IMR-90 (cell line): ENCODE measurements at regions not wholly inside any gene's neighbourhood (a gene's known extent, or its start where the extent isn't known, plus 50 kb on each side); places are given as distances from the start of the nearest gene placed in this dataset.
"Not testable (repeated sequence)": the region's sequence is repeated elsewhere in the genome, so short reads cannot be mapped to it uniquely, and the experiment has no call there.

ENCODE experiments used
- ATAC-seq: fragments of 200-7000 bp; cut with Tn5 transposase; 2 replicates; pipeline ENCODE4 v1.9.1; 2020; ENCODE audit warnings: low read depth, mild to moderate bottlenecking, moderate library complexity
- BruUV-seq: library from RNA; stranded (reverse); fragments of 400-500 nt; replicated peaks from 2 replicates; lab custom pipeline; 2021; lab: Mats Ljungman, UMichigan
- CTCF ChIA-PET: fragments of 300-600 bp; formaldehyde crosslinking; extraction: SDS; loops from one replicate; lab custom pipeline; 2021; ENCODE audit warnings: antibody characterized with exemption; lab: Yijun Ruan, JAX
- POLR2A ChIA-PET: fragments of 300-600 bp; sonication (Branson Sonifier 250); formaldehyde crosslinking; loops from one replicate; lab custom pipeline; 2022; ENCODE audit warnings: antibody characterized with exemption; ENCODE audit not compliant: unreplicated experiment; lab: Charles Lee
- DNase-seq: peaks from one replicate; pipeline ENCODE4 v3.0.0; 2013
- H2AFZ ChIP-seq: replicated peaks from 2 replicates; pipeline ENCODE3; 2013; ENCODE audit warnings: low read length, mild to moderate bottlenecking; ENCODE audit not compliant: poor library complexity
- H2AK5ac ChIP-seq: 2 replicates; pipeline ENCODE4 v1.6.1; 2013; ENCODE audit warnings: low read depth, low read length, inconsistent platforms
- H2AK9ac ChIP-seq: replicated peaks from 2 replicates; pipeline ENCODE3; 2013; ENCODE audit warnings: mild to moderate bottlenecking, low read depth, low read length, moderate library complexity; ENCODE audit not compliant: poor library complexity
- H2BK120ac ChIP-seq: 2 replicates; pipeline ENCODE4 v1.6.1; 2013; ENCODE audit warnings: low read depth, low read length, inconsistent platforms
- H2BK15ac ChIP-seq: 3 replicates; pipeline ENCODE4 v1.6.1; 2013; ENCODE audit warnings: low read depth, low read length, inconsistent platforms
- H2BK20ac ChIP-seq: 2 replicates; pipeline ENCODE4 v1.6.1; 2013; ENCODE audit warnings: low read depth, mild to moderate bottlenecking, inconsistent platforms, low read length, moderate library complexity
- H2BK5ac ChIP-seq: 2 replicates; pipeline ENCODE4 v1.6.1; 2013; ENCODE audit warnings: mild to moderate bottlenecking, low read depth, low read length, inconsistent platforms; ENCODE audit not compliant: poor library complexity, severe bottlenecking
- H3K14ac ChIP-seq: replicated peaks from 2 replicates; pipeline ENCODE4 v1.6.1; 2013; ENCODE audit warnings: low read depth, low read length, inconsistent platforms
- H3K18ac ChIP-seq: 2 replicates; pipeline ENCODE4 v1.6.1; 2013; ENCODE audit warnings: low read depth, low read length, control low read depth
- H3K23ac ChIP-seq: 2 replicates; pipeline ENCODE4 v1.6.1; 2013; ENCODE audit warnings: low read depth, low read length, inconsistent platforms
- H3K27ac ChIP-seq: 2 replicates; pipeline ENCODE4 v1.5.1; 2013; ENCODE audit warnings: mild to moderate bottlenecking, control low read depth, low read length; ENCODE audit not compliant: insufficient read depth
- H3K27me3 ChIP-seq: 2 replicates; pipeline ENCODE4 v1.6.1; 2013; ENCODE audit warnings: low read length; ENCODE audit not compliant: control insufficient read depth, insufficient read depth
- H3K36me3 ChIP-seq: 2 replicates; pipeline ENCODE4 v1.6.1; 2013; ENCODE audit warnings: low read length, mixed read lengths; ENCODE audit not compliant: control insufficient read depth, insufficient read depth
- H3K4ac ChIP-seq: 2 replicates; pipeline ENCODE4 v1.6.1; 2013; ENCODE audit warnings: low read depth, low read length, inconsistent platforms
- H3K4me1 ChIP-seq: 2 replicates; pipeline ENCODE4 v1.6.1; 2013; ENCODE audit warnings: low read length, mixed read lengths; ENCODE audit not compliant: control insufficient read depth, insufficient read depth
- H3K4me2 ChIP-seq: 2 replicates; pipeline ENCODE4 v1.6.1; 2013; ENCODE audit warnings: low read depth, mild to moderate bottlenecking, control low read depth, low read length, moderate library complexity
- H3K4me3 ChIP-seq: 2 replicates; pipeline ENCODE4 v1.5.1; 2013; ENCODE audit warnings: low read depth, mild to moderate bottlenecking, control low read depth, low read length, moderate library complexity; ENCODE audit not compliant: insufficient read depth
- H3K56ac ChIP-seq: 2 replicates; pipeline ENCODE4 v1.6.1; 2013; ENCODE audit warnings: low read length, inconsistent platforms; ENCODE audit not compliant: insufficient read depth; ENCODE audit errors: extremely low read depth
- H3K79me1 ChIP-seq, 2 experiments: 2 replicates each; pipeline ENCODE4 v1.6.1; 2013; ENCODE audit warnings: low read length in 2 of 2, inconsistent platforms in 1 of 2, low read depth in 1 of 2
- H3K9ac ChIP-seq: 2 replicates; pipeline ENCODE4 v1.6.1; 2013; ENCODE audit warnings: low read depth, low read length, control low read depth
- H3K9me1 ChIP-seq: 2 replicates; pipeline ENCODE4 v1.6.1; 2013; ENCODE audit warnings: low read length, inconsistent platforms; ENCODE audit not compliant: insufficient read depth
- H3K9me3 ChIP-seq: 2 replicates; pipeline ENCODE4 v1.6.1; 2013; ENCODE audit warnings: low read length; ENCODE audit not compliant: control insufficient read depth, insufficient read depth
- H4K20me1 ChIP-seq: 2 replicates; pipeline ENCODE4 v1.6.1; 2013; ENCODE audit warnings: low read length, inconsistent platforms; ENCODE audit not compliant: insufficient read depth
- H4K5ac ChIP-seq: 2 replicates; pipeline ENCODE4 v1.6.1; 2013; ENCODE audit warnings: mild to moderate bottlenecking, low read depth, low read length, control low read depth
- H4K8ac ChIP-seq, 2 experiments: 2 replicates each; pipeline ENCODE4 v1.6.1; 2013; ENCODE audit warnings: low read depth in 2 of 2, low read length in 2 of 2, control low read depth in 1 of 2, inconsistent platforms in 1 of 2
- H4K91ac ChIP-seq: 2 replicates; pipeline ENCODE4 v1.6.1; 2013; ENCODE audit warnings: low read depth, low read length, inconsistent platforms; ENCODE audit not compliant: insufficient read depth
- WGBS, 2 experiments: methylation state at CpG; one replicate each; pipeline versions ENCODE4 v1.1.5 to v1.1.7; 2013; ENCODE audit warnings: missing lambda C conversion rate in 2 of 2; ENCODE audit not compliant: insufficient read length in 1 of 2; ENCODE audit errors: extremely low coverage in 2 of 2; 5-methylcytosine and 5-hydroxymethylcytosine counted together
- dilution Hi-C: fragments of 300-500 bp; cut with HindIII; formaldehyde crosslinking; loops from one replicate; pipeline ENCODE4 v1.14.3; 2018; ENCODE audit warnings: low sequenced_read_pairs; ENCODE audit not compliant: unreplicated experiment
- in situ Hi-C: fragments of 300-500 bp; cut with MboI; formaldehyde crosslinking; loops from 3 replicates; pipeline ENCODE4 v1.14.3; 2019; ENCODE audit warnings: low sequenced_read_pairs, inconsistent platforms, mixed read lengths
- intact Hi-C: fragments of 100-400 bp; cut with micrococcal nuclease; formaldehyde crosslinking; loops from 2 replicates; pipeline ENCODE4 v1.10.0; 2022

DNA sequence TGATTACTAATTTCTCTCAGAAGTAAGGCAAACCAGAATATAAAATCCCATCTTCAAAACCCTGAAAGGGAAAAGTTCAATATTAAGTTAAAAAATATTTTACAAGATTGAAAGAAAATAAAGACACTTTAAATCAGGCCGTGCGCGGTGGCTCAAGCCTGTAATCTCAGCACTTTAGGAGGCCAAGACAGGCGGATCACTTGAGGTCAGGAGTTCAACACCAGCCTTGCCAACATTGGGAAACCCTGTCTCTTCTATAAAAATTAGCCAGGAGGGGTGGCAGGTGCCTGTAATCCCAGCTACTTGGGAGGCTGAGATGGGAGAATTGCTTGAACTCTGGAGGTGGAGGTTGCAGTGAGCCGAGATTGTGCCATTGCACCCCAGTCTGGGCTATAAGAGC, 364.6 kb upstream of the PIK3R1 start:
- H2AK5ac ChIP-seq, H2AFZ ChIP-seq, H3K9me3 ChIP-seq, POLR2A ChIA-PET, H2BK20ac ChIP-seq, H3K27ac ChIP-seq, H3K4me2 ChIP-seq, DNase-seq, H2BK5ac ChIP-seq, ATAC-seq, H2BK15ac ChIP-seq, H4K8ac ChIP-seq, H3K9ac ChIP-seq, H3K9me1 ChIP-seq, CTCF ChIA-PET, H3K36me3 ChIP-seq, H4K91ac ChIP-seq, H3K56ac ChIP-seq, H3K27me3 ChIP-seq, H3K4me1 ChIP-seq, H3K23ac ChIP-seq, H3K14ac ChIP-seq, H4K20me1 ChIP-seq, in situ Hi-C loops, H3K4ac ChIP-seq, H4K5ac ChIP-seq, H3K18ac ChIP-seq, H3K4me3 ChIP-seq, H3K79me1 ChIP-seq, dilution Hi-C loops, H2AK9ac ChIP-seq, H2BK120ac ChIP-seq, BruUV-seq: not testable (repeated sequence)
- intact Hi-C loops: loop anchor here (10.0 kb wide), 1 partner anchor 606 kb away; no protein-coding TSS in a partner anchor
- WGBS, 2 experiments: no CpG with 5 or more reads among the region's 5 CpGs
